Activated T-cell treated with anti-CD3 and anti-CD28 coated beads, Interleukin-2, amount 50 U/mL, for 24 hours (primary cell): ENCODE measurements at regions not wholly inside any gene's neighbourhood (a gene's known extent, or its start where the extent isn't known, plus 50 kb on each side); places are given as distances from the start of the nearest gene placed in this dataset.

ENCODE experiments used
- DNase-seq: peaks from one replicate; pipeline ENCODE4 v3.0.0-alpha.2; 2020
- H3K27ac Mint-ChIP-seq: 2 replicates; pipeline ENCODE4 v1.8.0; 2020; ENCODE audit warnings: mild to moderate bottlenecking, mixed read lengths
- H3K27me3 Mint-ChIP-seq: 2 replicates; pipeline ENCODE4 v1.8.0; 2020; ENCODE audit warnings: mixed read lengths
- H3K36me3 Mint-ChIP-seq: 2 replicates; pipeline ENCODE4 v1.8.0; 2020; ENCODE audit warnings: low read depth, mixed read lengths
- H3K4me1 Mint-ChIP-seq: 2 replicates; pipeline ENCODE4 v1.8.0; 2020; ENCODE audit warnings: low read depth, mixed read lengths
- H3K4me3 Mint-ChIP-seq: 2 replicates; pipeline ENCODE4 v1.8.0; 2020; ENCODE audit warnings: mild to moderate bottlenecking, moderate library complexity, mixed read lengths
- H3K9me3 Mint-ChIP-seq: 2 replicates; pipeline ENCODE4 v1.8.0; 2020; ENCODE audit warnings: mixed read lengths

GRCh38 chr11:110812086-110812733 lies 100.0 kb upstream of the ARHGAP20 start:
- Mint-ChIP-seq H3K27ac (no peak overlapping the region), H3K36me3 (no peaks in the 10 kb centered on the region), H3K9me3 (peaks cover 10% of the 10 kb centered on the region), H3K4me1 (no peaks in the 10 kb centered on the region), H3K27me3 (peaks cover 13% of the 10 kb centered on the region), H3K4me3 (no peak overlapping the region)
- DNase-seq: no peak

DNA sequence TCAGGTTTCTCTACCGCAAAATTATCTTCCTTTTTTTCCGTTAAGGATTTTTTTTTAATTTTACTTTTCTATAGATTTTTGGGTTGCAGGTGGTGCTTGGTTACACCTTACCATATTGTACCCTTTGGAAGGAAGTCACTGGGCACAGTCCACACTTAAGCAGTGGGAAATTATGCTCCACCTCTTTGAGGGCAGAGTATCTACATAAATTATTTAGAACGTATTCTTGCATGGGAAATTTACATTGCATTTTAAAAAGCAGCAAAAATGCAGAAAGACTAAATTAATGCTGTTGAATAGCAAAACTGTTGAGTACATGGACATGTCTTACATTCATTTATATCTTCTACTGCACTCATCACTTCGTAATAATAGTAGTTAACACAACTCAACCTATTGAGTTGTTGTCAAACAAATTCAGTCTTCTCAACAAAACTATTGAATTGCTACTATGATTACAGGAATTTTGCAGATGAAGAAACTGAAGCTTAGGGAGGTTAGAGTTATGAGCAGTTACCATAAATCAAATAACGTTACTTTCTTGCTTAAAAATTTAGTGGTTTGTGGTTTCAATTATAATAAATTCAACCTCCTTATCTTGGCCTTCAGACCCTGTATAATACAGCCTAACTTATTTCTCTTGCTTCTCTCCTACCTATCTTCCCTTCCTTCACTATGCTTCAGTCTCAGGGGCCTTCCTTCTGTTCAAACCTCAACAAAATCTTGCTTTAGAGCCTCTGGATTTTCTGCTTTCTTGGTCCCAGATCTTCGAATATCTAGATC lies 97.4 kb upstream of the ARHGAP20 start:
- Mint-ChIP-seq H3K9me3 (no peaks in the 10 kb centered on the region), H3K4me1 (no peaks in the 10 kb centered on the region), H3K27me3 (peaks cover 6% of the 10 kb centered on the region), H3K27ac (no peak overlapping the region), H3K36me3 (no peaks in the 10 kb centered on the region), H3K4me3 (no peak overlapping the region)
- no peak for DNase-seq

- no peaks in the 10 kb centered on the region for H3K9me3 Mint-ChIP-seq
- H3K27me3 Mint-ChIP-seq: peaks cover 6% of the 10 kb centered on the region
- no peak for DNase-seq
- no peak overlapping the region for H3K4me3 Mint-ChIP-seq
- H3K4me1 Mint-ChIP-seq: no peaks in the 10 kb centered on the region
- H3K27ac Mint-ChIP-seq: no peak overlapping the region
- H3K36me3 Mint-ChIP-seq: no peaks in the 10 kb centered on the region
Observed at GRCh38 chr11:110808248-110808647, 96.0 kb upstream of the ARHGAP20 start.

- no peak overlapping the region for H3K27ac Mint-ChIP-seq
- no peak for DNase-seq
- H3K36me3 Mint-ChIP-seq: no peaks in the 10 kb centered on the region
- H3K27me3 Mint-ChIP-seq: peaks cover 6% of the 10 kb centered on the region
- no peaks in the 10 kb centered on the region for H3K9me3 Mint-ChIP-seq
- no peaks in the 10 kb centered on the region for H3K4me1 Mint-ChIP-seq
- H3K4me3 Mint-ChIP-seq: no peak overlapping the region
Observed at GRCh38 chr11:110807801-110808200, 95.6 kb upstream of the ARHGAP20 start.

- DNase-seq: no peak
- Mint-ChIP-seq H3K9me3 (no peaks in the 10 kb centered on the region), H3K36me3 (no peaks in the 10 kb centered on the region), H3K27me3 (no peaks in the 10 kb centered on the region), H3K4me3 (no peak overlapping the region), H3K4me1 (no peaks in the 10 kb centered on the region), H3K27ac (no peak overlapping the region)
Observed at GRCh38 chr11:110805756-110806155, 93.5 kb upstream of the ARHGAP20 start.

DNA sequence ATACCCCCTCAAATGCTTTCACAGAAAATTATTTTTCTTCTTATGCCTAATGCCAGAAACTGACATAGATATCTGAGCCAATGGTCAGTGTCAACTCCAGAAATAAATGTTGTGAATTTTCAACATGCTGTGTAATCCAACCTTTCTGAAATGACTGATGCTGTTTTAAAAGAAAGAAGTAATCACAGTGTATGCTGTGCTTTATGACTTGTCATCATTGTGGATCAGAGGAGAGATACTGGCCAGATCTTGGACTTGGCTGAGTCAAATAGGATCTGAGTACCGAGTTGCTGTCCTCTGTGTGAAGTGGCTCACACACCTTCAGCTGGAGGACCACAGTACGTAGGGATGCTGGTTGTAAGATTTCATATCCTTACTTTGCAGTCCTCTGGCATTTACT lies 89.9 kb upstream of the ARHGAP20 start:
- Mint-ChIP-seq H3K4me3 (no peak overlapping the region), H3K36me3 (no peaks in the 10 kb centered on the region), H3K27me3 (no peaks in the 10 kb centered on the region), H3K4me1 (peaks cover 5% of the 10 kb centered on the region), H3K9me3 (no peaks in the 10 kb centered on the region), H3K27ac (no peak overlapping the region)
- DNase-seq: no peak

DNA sequence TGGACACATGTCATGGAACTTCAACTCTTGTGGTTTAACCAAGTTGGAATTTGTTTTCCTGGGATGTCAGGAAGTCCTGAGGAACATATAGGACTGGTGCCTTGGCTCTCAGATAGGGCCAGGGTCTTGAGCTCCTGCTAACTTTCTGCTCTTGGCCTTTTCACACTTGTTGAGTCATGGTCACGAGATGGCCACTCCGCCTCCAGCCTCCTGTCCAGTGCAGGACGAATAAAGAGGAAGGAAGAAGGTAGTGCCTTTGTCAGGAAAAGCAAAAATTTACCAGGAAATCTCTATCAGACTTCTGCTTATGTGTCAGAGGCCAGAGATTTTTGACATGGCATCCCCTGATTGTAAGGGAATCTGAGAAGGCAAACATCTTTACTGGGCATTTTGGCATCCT lies 89.1 kb upstream of the ARHGAP20 start:
- Mint-ChIP-seq H3K9me3 (no peaks in the 10 kb centered on the region), H3K36me3 (no peaks in the 10 kb centered on the region), H3K27ac (no peak overlapping the region), H3K27me3 (no peaks in the 10 kb centered on the region), H3K4me1 (peaks cover 5% of the 10 kb centered on the region), H3K4me3 (no peak overlapping the region)
- no peak for DNase-seq

DNA sequence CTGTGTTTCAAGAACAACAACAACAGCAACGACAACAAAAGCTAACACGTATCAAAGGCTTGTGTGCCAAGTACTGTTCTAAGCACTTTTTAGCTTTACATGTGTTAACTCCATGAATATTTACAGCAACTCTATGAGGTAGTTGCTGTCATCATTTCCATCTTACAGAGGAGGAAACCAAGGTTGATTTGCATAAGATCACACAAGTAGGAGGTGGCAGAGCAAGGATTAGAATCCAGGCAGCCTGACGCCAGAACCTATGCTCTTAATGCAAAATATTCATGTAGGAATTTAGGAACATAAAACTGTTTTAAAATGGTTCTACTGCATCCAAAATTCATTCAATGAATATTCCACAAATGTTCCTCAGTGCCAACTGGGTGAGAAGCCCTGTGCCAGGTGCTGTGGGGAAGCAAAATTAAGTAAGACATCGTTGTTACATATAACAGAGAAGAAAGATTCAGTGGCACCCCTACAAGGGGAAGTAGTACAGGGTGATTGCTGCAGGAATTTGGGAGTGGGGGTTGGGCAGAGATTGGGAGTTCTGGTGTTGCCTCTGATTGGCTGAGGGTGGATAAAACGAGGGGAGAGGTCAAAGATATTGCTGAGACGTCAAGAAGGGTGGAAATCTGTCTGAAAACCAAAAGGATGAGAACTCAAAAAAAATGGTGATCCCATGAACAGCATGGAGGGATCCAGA lies 86.1 kb upstream of the ARHGAP20 start:
- H3K27ac Mint-ChIP-seq: no peak overlapping the region
- DNase-seq: no peak
- H3K4me1 Mint-ChIP-seq: peaks cover 10% of the 10 kb centered on the region
- H3K4me3 Mint-ChIP-seq: no peak overlapping the region
- no peaks in the 10 kb centered on the region for H3K36me3 Mint-ChIP-seq
- no peaks in the 10 kb centered on the region for H3K27me3 Mint-ChIP-seq
- H3K9me3 Mint-ChIP-seq: no peaks in the 10 kb centered on the region

- H3K9me3 Mint-ChIP-seq: no peaks in the 10 kb centered on the region
- DNase-seq: no peak
- no peaks in the 10 kb centered on the region for H3K36me3 Mint-ChIP-seq
- H3K4me3 Mint-ChIP-seq: no peak overlapping the region
- peaks cover 10% of the 10 kb centered on the region for H3K4me1 Mint-ChIP-seq
- no peak overlapping the region for H3K27ac Mint-ChIP-seq
- peaks cover 2% of the 10 kb centered on the region for H3K27me3 Mint-ChIP-seq
Observed at GRCh38 chr11:110797453-110797852, 85.2 kb upstream of the ARHGAP20 start.

DNA sequence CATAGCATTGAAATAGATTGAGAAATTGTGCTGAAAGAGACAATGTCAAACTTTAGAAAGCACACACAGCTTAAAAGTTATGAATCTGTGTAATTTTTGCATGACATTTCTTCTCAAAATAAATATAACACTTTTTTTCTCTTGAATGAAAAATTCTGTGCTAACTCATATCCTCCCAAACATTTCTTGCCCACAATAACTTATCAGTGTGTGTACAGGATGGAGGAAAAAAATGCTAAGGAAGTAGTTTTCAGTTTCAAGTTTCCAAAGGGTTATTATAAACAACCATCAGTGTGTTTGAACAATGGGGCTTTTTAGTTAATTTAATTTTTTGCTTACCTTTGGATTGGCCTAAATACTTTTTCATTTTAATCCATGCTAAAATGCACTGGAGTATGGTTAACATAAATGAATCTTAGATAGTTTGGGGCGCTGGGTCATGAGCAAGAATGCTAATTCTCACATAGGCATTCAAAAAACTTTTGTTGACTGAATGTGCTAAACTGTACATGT lies 82.9 kb upstream of the ARHGAP20 start:
- Mint-ChIP-seq H3K27ac (no peak overlapping the region), H3K36me3 (no peaks in the 10 kb centered on the region), H3K4me1 (peaks cover 10% of the 10 kb centered on the region), H3K9me3 (no peaks in the 10 kb centered on the region), H3K27me3 (peaks cover 2% of the 10 kb centered on the region), H3K4me3 (no peak overlapping the region)
- no peak for DNase-seq

- H3K9me3 Mint-ChIP-seq: no peaks in the 10 kb centered on the region
- H3K4me1 Mint-ChIP-seq: peaks cover 10% of the 10 kb centered on the region
- DNase-seq: no peak
- H3K27me3 Mint-ChIP-seq: peaks cover 2% of the 10 kb centered on the region
- no peak overlapping the region for H3K4me3 Mint-ChIP-seq
- no peak overlapping the region for H3K27ac Mint-ChIP-seq
- H3K36me3 Mint-ChIP-seq: no peaks in the 10 kb centered on the region
Observed at GRCh38 chr11:110793556-110793955, 81.3 kb upstream of the ARHGAP20 start.

DNA sequence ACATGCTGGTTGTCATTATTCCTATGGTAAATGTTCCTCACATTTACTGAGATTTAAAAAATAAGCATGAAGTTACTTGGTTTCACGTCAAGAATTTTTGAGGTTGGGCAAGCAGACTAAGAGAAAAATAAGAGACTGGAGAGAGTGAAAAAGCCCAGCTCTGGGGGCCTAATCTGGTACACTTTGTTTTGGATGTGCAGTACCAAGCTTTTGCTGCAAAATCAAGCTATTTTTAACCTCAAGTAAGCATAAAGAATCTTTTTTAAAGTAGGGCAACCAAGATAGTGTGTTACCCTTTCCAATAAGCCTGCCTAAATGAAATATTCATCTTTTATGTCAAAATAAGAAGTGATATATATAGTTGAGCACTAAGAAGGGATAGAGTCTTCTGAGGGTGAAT lies 79.4 kb upstream of the ARHGAP20 start:
- Mint-ChIP-seq H3K9me3 (no peaks in the 10 kb centered on the region), H3K36me3 (no peaks in the 10 kb centered on the region), H3K27me3 (peaks cover 2% of the 10 kb centered on the region), H3K4me1 (peaks cover 5% of the 10 kb centered on the region), H3K4me3 (no peak overlapping the region), H3K27ac (no peak overlapping the region)
- DNase-seq: no peak

GRCh38 chr11:110787680-110788079 lies 75.4 kb upstream of the ARHGAP20 start:
- Mint-ChIP-seq H3K9me3 (peaks cover 7% of the 10 kb centered on the region), H3K36me3 (no peaks in the 10 kb centered on the region), H3K4me1 (no peaks in the 10 kb centered on the region), H3K4me3 (no peak overlapping the region), H3K27ac (no peak overlapping the region), H3K27me3 (peaks cover under 1% of the 10 kb centered on the region)
- no peak for DNase-seq

GRCh38 chr11:110786226-110786902 lies 74.1 kb upstream of the ARHGAP20 start:
- Mint-ChIP-seq H3K4me1 (no peaks in the 10 kb centered on the region), H3K27ac (no peak overlapping the region), H3K9me3 (peaks cover 7% of the 10 kb centered on the region), H3K27me3 (no peaks in the 10 kb centered on the region), H3K36me3 (no peaks in the 10 kb centered on the region), H3K4me3 (no peak overlapping the region)
- no peak for DNase-seq
